HG03097 (cell line): ENCODE measurements at regions not wholly inside any gene's neighbourhood (a gene's known extent, or its start where the extent isn't known, plus 50 kb on each side); places are given as distances from the start of the nearest gene placed in this dataset.
A peak's percentile ranks its signal among the peaks of the same experiment; 100 is the strongest.
"Not testable (repeated sequence)": the region's sequence is repeated elsewhere in the genome, so short reads cannot be mapped to it uniquely, and the experiment has no call there.

Experiments used
- ATAC-seq: cut with Tn5 transposase; IDR thresholded peaks from one replicate; pipeline ENCODE4 v1.9.1; 2021; ENCODE audit not compliant: unreplicated experiment, low FRiP score

GRCh38 chr1:192517716-192518355 is 57.7 kb upstream of the RGS1 start:
- not testable (repeated sequence) for ATAC-seq

- ATAC-seq, result peak; percentile 32
Measured at GRCh38 chr1:192518700-192519099, 56.9 kb upstream of the RGS1 start.

GRCh38 chr1:192521734-192522133 is 53.8 kb upstream of the RGS1 start:
- no peak for ATAC-seq

GRCh38 chr1:192522673-192523072 is 52.9 kb upstream of the RGS1 start:
- no peak for ATAC-seq

GRCh38 chr1:192524223-192524622 is 51.4 kb upstream of the RGS1 start:
- no peak for ATAC-seq
